ENCODE measurements at regions not wholly inside any gene's neighbourhood (a gene's known extent, or its start where the extent isn't known, plus 50 kb on each side); places are given as distances from the start of the nearest gene placed in this dataset.

GRCh38 chr4:177907736-177908424 is 465.6 kb upstream of the AGA start:
- 12% methylated on average over 11 of the region's 11 CpGs for WGBS (ENCODE audit: low lambda C conversion rate)
- in situ Hi-C loops (cut with HindIII; ENCODE audit: extremely low pct_ligation_motif_present, low pct_unique_long_range_greater_than_20kb) (no loop called here), intact Hi-C loops (cut with micrococcal nuclease; ENCODE audit: unreplicated experiment) (no loop called here)
- no peaks in the 10 kb centered on the region for H3K79me2 ChIP-seq (ENCODE audit: insufficient read depth, low read length)
- H3K4me1 ChIP-seq (ENCODE audit: insufficient read depth, low read length): no peaks in the 10 kb centered on the region
- BruUV-seq (replicated peaks): no TSS peak
- POLR2A ChIA-PET: no interaction called here
- H3K4me3 ChIP-seq (replicated peaks in 1 of 3; ENCODE audit: insufficient read depth in 1 of 3, low read depth in 2 of 3, low read length in 3 of 3): no peak overlapping the region
- no peak for ATAC-seq
- no peaks in the 10 kb centered on the region for H3K9me3 ChIP-seq (ENCODE audit: low read length)
- H3K27ac ChIP-seq (ENCODE audit: extremely low read length, insufficient read depth, low read length): no peak overlapping the region
- H3K27me3 ChIP-seq (ENCODE audit: control insufficient read depth in 1 of 2, insufficient read depth in 2 of 2, low read length in 2 of 2): no peaks in the 10 kb centered on the region; a peak in 1 of 5 replicates
- CTCF ChIA-PET (ENCODE audit: low intra/inter-chr PET ratio, low total read pairs): no interaction called here
- no peak overlapping the region for H3K4me2 ChIP-seq (ENCODE audit: low read depth, low read length)
- no peak for TF ChIP-seq KDM5B (CRISPR knock-in tag; IDR thresholded peaks at IDR 0.05; ENCODE audit: borderline replicate concordance)
- no peak overlapping the region for H3K9ac ChIP-seq (ENCODE audit: insufficient read depth, low read depth, low read length)
- H3K36me3 ChIP-seq (replicated peaks in 1 of 2; ENCODE audit: control insufficient read depth in 1 of 2, insufficient read depth in 2 of 2, low read length in 2 of 2): no peaks in the 10 kb centered on the region
- peak overlapping the region; percentile 15 for H2AFZ ChIP-seq (ENCODE audit: low read length)
- DNase-seq (ENCODE audit: low spot score): no peak
- no peaks in the 10 kb centered on the region for H4K20me1 ChIP-seq (ENCODE audit: insufficient read depth, low read length)
- FAIRE-seq: no peak

- CTCF ChIA-PET (ENCODE audit: low intra/inter-chr PET ratio, low total read pairs): no interaction called here
- ATAC-seq (no peak), FAIRE-seq (no peak), DNase-seq (ENCODE audit: low spot score) (no peak)
- Histone ChIP-seq H3K27ac (ENCODE audit: extremely low read length, insufficient read depth, low read length) (no peak overlapping the region), H2AFZ (ENCODE audit: low read length) (no peak overlapping the region), H3K4me3 (replicated peaks in 1 of 3; ENCODE audit: insufficient read depth in 1 of 3, low read depth in 2 of 3, low read length in 3 of 3) (no peak overlapping the region), H4K20me1 (ENCODE audit: insufficient read depth, low read length) (no peaks in the 10 kb centered on the region), H3K4me1 (ENCODE audit: insufficient read depth, low read length) (no peaks in the 10 kb centered on the region), H3K36me3 (replicated peaks in 1 of 2; ENCODE audit: control insufficient read depth in 1 of 2, insufficient read depth in 2 of 2, low read length in 2 of 2) (no peaks in the 10 kb centered on the region), H3K27me3 (ENCODE audit: control insufficient read depth in 1 of 2, insufficient read depth in 2 of 2, low read length in 2 of 2) (no peaks in the 10 kb centered on the region), H3K9me3 (ENCODE audit: low read length) (peaks cover 16% of the 10 kb centered on the region), H3K9ac (ENCODE audit: insufficient read depth, low read depth, low read length) (no peak overlapping the region), H3K4me2 (ENCODE audit: low read depth, low read length) (no peak overlapping the region), H3K79me2 (ENCODE audit: insufficient read depth, low read length) (no peaks in the 10 kb centered on the region)
- TF ChIP-seq CEBPB (IDR thresholded peaks at IDR 0.05; ENCODE audit: borderline replicate concordance, low read depth, low read length): peak; percentile 23; the same call in 1 of the 2 replicates
- no peak for TF ChIP-seq POLR2G (IDR thresholded peaks at IDR 0.05; ENCODE audit: low read depth, low read length)
- intact Hi-C loops (cut with micrococcal nuclease; ENCODE audit: unreplicated experiment) (no loop called here), in situ Hi-C loops (cut with HindIII; ENCODE audit: extremely low pct_ligation_motif_present, low pct_unique_long_range_greater_than_20kb) (no loop called here)
- whole genome bisulfite sequencing (ENCODE audit: low lambda C conversion rate): 40% methylated on average over 1 of the region's 1 CpG
- no TSS peak for BruUV-seq (replicated peaks)
- POLR2A ChIA-PET: no interaction called here
These were observed 479.5 kb upstream of the AGA start for GRCh38 chr4:177921715-177922114.

Measured in HepG2 (cell line).